ENCODE measurements at regions not wholly inside any gene's neighbourhood (a gene's known extent, or its start where the extent isn't known, plus 50 kb on each side); places are given as distances from the start of the nearest gene placed in this dataset.
A peak's percentile ranks its signal among the peaks of the same experiment; 100 is the strongest.

DNA sequence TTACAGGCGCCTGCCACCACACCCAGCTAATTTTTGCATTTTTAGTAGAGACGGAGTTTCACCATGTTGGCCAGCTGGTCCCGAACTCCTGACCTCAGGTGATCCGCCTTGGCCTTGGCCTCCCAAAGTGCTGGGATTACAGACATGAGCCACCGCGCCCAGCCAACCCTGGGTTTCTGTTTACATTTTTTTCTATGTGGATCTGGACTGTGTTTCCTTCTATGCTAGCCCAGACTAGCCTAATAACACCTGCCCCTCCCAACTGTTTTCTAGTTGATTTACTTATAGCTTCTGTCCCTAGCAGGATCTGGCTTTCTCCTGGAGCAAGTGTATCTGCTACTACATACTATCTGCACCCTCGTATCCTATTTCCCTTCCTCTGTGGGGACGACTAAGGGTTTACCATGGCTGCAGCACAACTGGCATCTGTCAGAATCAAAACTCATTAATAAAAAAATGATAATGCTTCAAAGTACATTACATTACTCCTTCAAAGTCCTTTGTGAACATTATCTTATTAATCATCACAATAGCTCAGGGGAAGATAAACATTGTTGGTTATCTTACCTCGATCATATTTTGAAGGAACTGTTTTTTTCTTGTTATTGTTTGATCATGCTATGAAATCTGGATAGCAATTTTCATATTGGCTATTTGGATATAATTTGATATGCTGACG, 228.3 kb downstream of the KLF5 start:
- no peak for DNase-seq (ENCODE audit: low read depth)
- H3K4me3 ChIP-seq (ENCODE audit: low read length), result no peak overlapping the region
- TF ChIP-seq, protein P1, sequence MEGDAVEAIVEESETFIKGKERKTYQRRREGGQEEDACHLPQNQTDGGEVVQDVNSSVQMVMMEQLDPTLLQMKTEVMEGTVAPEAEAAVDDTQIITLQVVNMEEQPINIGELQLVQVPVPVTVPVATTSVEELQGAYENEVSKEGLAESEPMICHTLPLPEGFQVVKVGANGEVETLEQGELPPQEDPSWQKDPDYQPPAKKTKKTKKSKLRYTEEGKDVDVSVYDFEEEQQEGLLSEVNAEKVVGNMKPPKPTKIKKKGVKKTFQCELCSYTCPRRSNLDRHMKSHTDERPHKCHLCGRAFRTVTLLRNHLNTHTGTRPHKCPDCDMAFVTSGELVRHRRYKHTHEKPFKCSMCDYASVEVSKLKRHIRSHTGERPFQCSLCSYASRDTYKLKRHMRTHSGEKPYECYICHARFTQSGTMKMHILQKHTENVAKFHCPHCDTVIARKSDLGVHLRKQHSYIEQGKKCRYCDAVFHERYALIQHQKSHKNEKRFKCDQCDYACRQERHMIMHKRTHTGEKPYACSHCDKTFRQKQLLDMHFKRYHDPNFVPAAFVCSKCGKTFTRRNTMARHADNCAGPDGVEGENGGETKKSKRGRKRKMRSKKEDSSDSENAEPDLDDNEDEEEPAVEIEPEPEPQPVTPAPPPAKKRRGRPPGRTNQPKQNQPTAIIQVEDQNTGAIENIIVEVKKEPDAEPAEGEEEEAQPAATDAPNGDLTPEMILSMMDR (conservative IDR thresholded peaks at IDR 0.05; ENCODE audit: low read length), result no peak

DNA sequence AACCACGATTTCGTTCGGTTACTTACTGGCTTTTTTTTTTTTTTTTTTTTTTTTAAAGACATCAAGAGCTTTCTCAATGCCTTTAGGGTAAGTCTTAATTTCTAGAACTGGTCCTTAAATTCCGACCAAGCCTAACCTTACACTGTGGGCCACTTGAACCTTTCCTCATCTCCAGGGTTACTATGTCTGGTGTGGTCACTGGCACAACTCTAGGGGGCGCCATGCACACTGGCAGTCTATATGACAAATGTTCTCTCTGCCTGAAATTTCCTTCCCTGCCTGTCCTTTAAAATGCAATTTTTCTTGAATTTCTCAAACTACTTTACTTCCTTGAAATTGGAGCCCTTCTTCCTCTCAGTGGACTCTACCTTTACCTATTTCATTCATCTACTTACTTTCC, 227.4 kb downstream of the KLF5 start:
- no peak for DNase-seq (ENCODE audit: low read depth)
- H3K4me3 ChIP-seq (ENCODE audit: low read length), result no peak overlapping the region
- TF ChIP-seq, protein P1 (conservative IDR thresholded peaks at IDR 0.05; ENCODE audit: low read length), result no peak

DNA sequence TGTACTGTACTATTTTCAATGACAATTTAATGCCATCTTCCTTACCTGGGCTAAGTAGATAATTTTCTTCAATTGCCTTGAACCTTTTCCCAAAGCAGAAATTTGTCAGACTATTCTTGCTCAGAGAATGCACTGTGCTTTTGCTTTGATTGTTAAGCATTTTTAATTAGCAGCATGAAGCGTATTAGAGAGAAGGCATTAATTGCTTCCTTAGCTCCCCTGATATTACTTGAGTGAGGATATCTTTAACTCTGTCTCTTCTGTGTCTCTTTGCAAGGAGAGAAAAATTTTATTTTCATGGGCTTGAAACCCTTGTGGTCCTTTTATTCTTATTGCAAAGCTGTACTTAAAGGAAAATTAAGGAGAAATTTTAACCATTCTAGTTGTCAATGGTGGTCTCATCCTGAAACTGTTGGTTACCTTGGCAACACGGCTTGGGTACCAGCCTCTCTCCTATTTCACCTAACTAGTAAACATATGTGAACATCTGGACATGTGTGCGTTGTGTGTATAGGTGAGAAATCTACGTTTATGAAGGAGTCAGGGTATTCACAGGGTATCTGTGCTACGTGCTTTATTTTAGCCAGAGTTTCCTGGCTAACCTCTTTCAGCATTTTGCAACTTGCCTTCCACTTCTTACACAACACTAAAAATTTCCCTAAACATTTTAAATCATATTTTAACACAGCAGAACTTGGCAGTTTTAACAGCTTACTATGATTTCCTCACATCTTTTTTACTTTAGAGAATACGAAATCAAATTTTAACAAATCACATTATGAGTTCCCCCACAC, 225.5 kb downstream of the KLF5 start:
- no peak overlapping the region for H3K4me3 ChIP-seq (ENCODE audit: low read length)
- peak; percentile 6 for DNase-seq (ENCODE audit: low read depth)
- TF ChIP-seq, protein P1 (conservative IDR thresholded peaks at IDR 0.05; ENCODE audit: low read length), result no peak

DNA sequence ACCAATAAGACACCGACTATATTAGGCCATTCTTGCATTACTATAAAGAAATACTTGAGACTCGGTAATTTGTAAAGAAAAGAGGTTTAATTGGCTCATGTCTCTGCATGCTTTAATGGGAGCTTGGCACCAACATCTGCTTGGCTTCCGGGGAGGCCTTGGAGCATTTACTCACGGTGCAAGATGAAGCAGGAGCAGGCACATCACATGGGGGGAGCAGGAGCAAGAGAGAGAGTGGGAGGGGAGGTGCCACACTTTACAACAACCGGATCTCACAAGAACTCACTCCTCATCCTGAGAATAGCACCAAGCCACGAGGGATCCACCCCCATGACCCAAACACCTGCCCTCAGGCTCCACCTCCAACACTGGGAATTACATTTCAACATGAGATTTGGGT, 224.8 kb downstream of the KLF5 start:
- DNase-seq (ENCODE audit: low read depth), result no peak
- no peak overlapping the region for H3K4me3 ChIP-seq (ENCODE audit: low read length)
- TF ChIP-seq, protein P1 (conservative IDR thresholded peaks at IDR 0.05; ENCODE audit: low read length), result no peak

DNA sequence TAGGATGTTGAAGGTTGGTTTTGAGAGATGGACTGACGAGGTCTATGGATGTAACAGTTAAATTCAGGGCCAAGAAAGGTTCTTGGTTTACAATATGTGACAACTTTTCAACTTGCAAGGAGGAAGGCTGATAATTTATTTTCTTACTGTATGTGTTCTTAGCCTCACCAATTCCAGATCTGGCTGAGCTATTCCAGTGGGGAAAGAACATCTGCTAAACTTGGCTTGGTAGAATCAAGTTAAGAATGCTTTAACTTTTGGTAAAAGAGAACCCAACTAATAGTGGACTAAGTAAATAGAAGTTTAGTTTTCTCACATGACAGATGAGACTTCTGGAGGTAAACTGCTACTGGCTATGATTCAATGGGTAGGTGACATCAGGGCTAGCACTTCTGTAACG, 222.9 kb downstream of the KLF5 start:
- TF ChIP-seq, protein P1 (conservative IDR thresholded peaks at IDR 0.05; ENCODE audit: low read length), result no peak
- no peak for DNase-seq (ENCODE audit: low read depth)
- no peak overlapping the region for H3K4me3 ChIP-seq (ENCODE audit: low read length)

DNA sequence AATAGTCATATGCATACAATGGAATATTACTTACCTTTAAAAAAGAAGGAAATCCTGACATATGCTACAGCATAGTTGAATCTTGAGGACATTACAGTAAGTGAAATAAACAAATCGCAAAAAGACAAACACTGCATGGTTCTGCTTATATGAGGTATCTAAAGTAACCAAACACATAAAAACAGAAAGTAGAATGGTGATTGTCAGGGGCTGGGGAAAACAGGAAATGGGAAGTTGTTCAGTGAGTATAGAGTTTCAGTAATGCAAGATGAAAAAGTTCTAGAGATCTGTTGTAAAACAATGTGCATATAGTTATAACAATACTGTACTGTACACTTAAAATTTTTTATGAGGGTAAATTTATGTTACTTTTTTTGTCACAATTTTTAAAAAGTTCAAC, 219.4 kb downstream of the KLF5 start:
- TF ChIP-seq, protein P1 (conservative IDR thresholded peaks at IDR 0.05; ENCODE audit: low read length), result no peak
- no peak overlapping the region for H3K4me3 ChIP-seq (ENCODE audit: low read length)
- DNase-seq (ENCODE audit: low read depth), result no peak

DNA sequence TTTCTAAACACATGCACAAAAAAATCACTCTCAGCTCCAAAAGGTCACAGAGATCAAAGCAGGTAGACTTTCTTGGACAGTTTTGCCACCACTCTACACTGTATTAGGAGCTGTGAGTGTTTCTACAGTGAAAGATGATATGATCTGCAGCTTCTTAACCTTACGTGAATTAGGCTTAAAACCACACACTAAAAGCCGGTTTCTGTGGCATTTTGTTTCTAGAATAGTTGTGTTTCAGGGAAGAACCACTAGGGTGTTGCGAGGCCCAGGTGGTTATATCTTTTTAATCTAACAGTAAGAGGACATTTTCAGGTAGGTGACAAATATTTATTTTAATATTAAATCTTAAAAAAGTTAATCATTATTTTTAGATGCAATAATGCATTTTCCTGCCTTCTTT, 216.4 kb downstream of the KLF5 start:
- H3K4me3 ChIP-seq (ENCODE audit: low read length), result no peak overlapping the region
- no peak for DNase-seq (ENCODE audit: low read depth)
- TF ChIP-seq, protein P1 (conservative IDR thresholded peaks at IDR 0.05; ENCODE audit: low read length), result no peak

Measured in AG10803 (cell line).